ENCODE measurements at regions not wholly inside any gene's neighbourhood (a gene's known extent, or its start where the extent isn't known, plus 50 kb on each side); places are given as distances from the start of the nearest gene placed in this dataset.

DNA sequence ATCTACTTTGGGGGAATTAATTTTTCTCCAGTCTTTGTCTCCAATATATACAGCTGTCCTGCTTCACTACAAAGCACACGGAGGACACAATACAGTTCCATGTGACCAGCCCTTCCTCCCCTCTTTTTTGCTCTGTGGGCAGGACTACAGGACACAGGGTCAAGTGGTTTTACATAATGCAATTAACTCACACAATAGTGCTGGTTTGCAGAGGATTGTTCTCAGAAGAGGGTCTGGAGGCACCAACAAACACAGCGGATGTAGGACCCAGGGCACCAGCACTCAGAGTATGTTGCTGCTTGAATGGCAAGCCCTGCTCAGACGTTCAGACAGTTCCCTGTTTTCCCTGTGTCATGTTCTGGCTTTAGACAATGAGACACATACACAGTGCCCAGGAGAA is 52.0 kb upstream of the NPTX2 start:
- H3K4me3 ChIP-seq, result no peak overlapping the region
- H3K4me1 ChIP-seq, result no peaks in the 10 kb centered on the region
- H3K27ac ChIP-seq, result no peak overlapping the region
- H3K9me3 ChIP-seq, result peaks cover 0 to 4% (median 0%) of the 10 kb centered on the region in 3 donors
- H3K27me3 ChIP-seq, result peaks cover 0 to 8% (median 0%) of the 10 kb centered on the region in 4 donors
- no peak for DNase-seq
- no peaks in the 10 kb centered on the region for H3K36me3 ChIP-seq
- 39 to 41% methylated on average over 3 of the region's 3 CpGs for WGBS, 2 donors
- TF ChIP-seq CTCF (IDR thresholded peaks at IDR 0.05) (no peak), POLR2A (IDR thresholded peaks at IDR 0.05) (no peak)
- intact Hi-C loops (cut with DNase I), result no loop called here

- no peak for DNase-seq
- intact Hi-C loops (cut with DNase I), result no loop called here
These were observed 54.1 kb upstream of the NPTX2 start for GRCh38 chr7:98562871-98563495.

GRCh38 chr7:98562381-98562823 is 54.7 kb upstream of the NPTX2 start:
- Histone ChIP-seq H3K4me1 (no peaks in the 10 kb centered on the region), H3K9me3 (peaks cover 0 to 4% (median 0%) of the 10 kb centered on the region in 3 donors), H3K4me3 (no peak overlapping the region), H3K27ac (no peak overlapping the region), H3K36me3 (no peaks in the 10 kb centered on the region), H3K27me3 (peaks cover 0 to 8% (median 0%) of the 10 kb centered on the region in 4 donors)
- DNase-seq, result no peak
- intact Hi-C loops (cut with DNase I), result no loop called here
- TF ChIP-seq POLR2A (IDR thresholded peaks at IDR 0.05), result no peak
- TF ChIP-seq CTCF (IDR thresholded peaks at IDR 0.05), result no peak

More at GRCh38 chr7:98562871-98563495, 54.1 kb upstream of the NPTX2 start:
- Histone ChIP-seq H3K4me1 (no peaks in the 10 kb centered on the region), H3K4me3 (no peak overlapping the region), H3K27me3 (peaks cover 0 to 8% (median 0%) of the 10 kb centered on the region in 4 donors), H3K27ac (no peak overlapping the region), H3K36me3 (no peaks in the 10 kb centered on the region), H3K9me3 (peaks cover 0 to 4% (median 0%) of the 10 kb centered on the region in 3 donors)
- 61 to 70% methylated on average over 2 to 5 of the region's 5 CpGs for whole genome bisulfite sequencing, 2 donors
- TF ChIP-seq POLR2A (IDR thresholded peaks at IDR 0.05) (no peak), CTCF (IDR thresholded peaks at IDR 0.05) (no peak)

DNA sequence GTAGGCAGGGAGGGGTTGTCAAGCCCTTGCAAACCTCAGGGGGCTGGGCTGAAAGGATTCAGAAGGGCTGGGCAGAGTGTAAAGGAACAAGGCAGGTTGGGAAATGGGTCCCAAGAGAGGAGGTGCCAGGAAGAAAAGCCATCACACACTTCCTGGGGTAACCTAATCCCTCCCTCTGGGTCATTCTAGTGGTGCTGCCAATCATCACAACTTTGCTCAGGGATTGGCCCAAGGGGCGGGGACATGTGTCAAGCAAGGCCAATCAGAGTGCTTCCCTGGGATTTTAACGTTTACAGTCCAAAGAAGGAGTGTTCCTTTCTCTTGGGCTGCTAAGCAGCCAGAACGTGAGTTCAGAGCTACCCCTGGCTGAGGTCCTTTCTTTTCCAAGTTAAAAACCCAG is 57.1 kb upstream of the NPTX2 start:
- Histone ChIP-seq H3K9me3 (peaks cover 0 to 4% (median 0%) of the 10 kb centered on the region in 3 donors), H3K4me3 (no peak overlapping the region), H3K36me3 (no peaks in the 10 kb centered on the region), H3K27me3 (peaks cover 0 to 8% (median 0%) of the 10 kb centered on the region in 4 donors), H3K4me1 (no peaks in the 10 kb centered on the region), H3K27ac (no peak overlapping the region)
- DNase-seq, result no peak
- no peak for TF ChIP-seq CTCF (IDR thresholded peaks at IDR 0.05)
- TF ChIP-seq POLR2A (IDR thresholded peaks at IDR 0.05), result no peak
- intact Hi-C loops (cut with DNase I), result no loop called here
- 10 to 31% methylated on average over 2 to 3 of the region's 3 CpGs for WGBS, 2 donors

GRCh38 chr7:98559219-98559618 is 57.9 kb upstream of the NPTX2 start:
- intact Hi-C loops (cut with DNase I), result no loop called here
- H3K4me1 ChIP-seq, result no peaks in the 10 kb centered on the region
- H3K27ac ChIP-seq, result no peak overlapping the region
- WGBS, 2 donors, result 87 to 93% methylated on average over 2 to 3 of the region's 3 CpGs
- peaks cover 0 to 8% (median 0%) of the 10 kb centered on the region in 4 donors for H3K27me3 ChIP-seq
- H3K9me3 ChIP-seq, result peaks cover 0 to under 1% (median 0%) of the 10 kb centered on the region in 3 donors
- H3K4me3 ChIP-seq, result no peak overlapping the region
- no peak for DNase-seq
- TF ChIP-seq CTCF (IDR thresholded peaks at IDR 0.05), result no peak
- TF ChIP-seq POLR2A (IDR thresholded peaks at IDR 0.05), result no peak
- H3K36me3 ChIP-seq, result no peaks in the 10 kb centered on the region
